ENCODE measurements at regions not wholly inside any gene's neighbourhood (a gene's known extent, or its start where the extent isn't known, plus 50 kb on each side); places are given as distances from the start of the nearest gene placed in this dataset.
A peak's percentile ranks its signal among the peaks of the same experiment; 100 is the strongest.

DNA sequence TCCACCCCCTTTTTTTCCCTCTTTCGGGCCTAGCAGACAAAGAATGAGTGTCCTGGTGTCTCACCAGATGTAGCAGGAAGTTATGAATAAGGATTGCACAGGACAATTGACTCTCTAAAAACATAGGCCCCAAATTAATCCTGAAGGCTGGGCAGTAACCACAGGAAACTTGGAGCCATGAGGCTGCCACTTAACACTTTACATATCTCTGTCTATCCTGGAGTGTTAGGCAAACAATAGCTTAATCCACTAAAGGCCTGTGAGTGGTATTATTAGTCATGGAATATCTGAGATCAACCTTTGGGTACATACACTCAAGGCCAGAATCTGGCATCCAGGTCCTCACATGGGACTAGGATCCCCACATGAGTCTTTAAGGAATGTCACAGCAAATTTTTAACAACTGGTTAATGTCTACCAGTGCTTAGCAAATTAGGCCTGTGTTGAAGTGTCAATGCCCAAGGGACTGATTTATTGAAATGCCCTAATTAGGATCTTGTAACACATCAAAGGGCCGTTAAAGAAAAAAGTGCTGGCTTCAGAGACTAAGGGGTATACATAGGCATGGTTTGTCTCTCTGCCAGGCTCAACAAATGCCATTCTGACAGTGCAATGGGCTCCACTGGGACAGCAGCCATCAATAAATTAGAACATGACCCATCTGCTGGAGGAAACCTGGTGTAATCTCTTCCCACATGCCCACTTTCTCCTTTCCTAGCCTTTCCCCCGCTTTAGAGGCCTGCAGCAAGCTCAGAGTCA, 196.7 kb upstream of the TBX20 start:
- no peak for DNase-seq (ENCODE audit: low spot score)

DNA sequence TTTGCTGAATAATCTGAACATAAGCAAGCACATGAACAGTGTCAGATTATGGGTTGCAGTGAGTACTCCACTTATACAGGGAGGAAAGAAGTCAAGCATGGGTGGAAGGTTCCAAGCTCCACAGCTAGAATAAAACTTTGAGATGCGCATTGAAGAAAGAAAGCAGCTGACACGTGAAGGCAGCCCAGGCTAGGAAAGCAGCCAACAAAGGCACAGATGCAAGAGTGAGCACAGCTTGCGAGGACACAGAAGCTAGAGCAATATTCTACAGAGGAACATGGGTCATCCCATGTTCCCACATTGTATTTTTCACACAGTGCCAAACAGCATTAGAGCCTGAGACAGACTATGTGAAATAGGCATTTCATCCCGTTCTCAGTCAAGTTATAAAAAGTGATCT, 194.6 kb upstream of the TBX20 start:
- no peak for DNase-seq (ENCODE audit: low spot score)

DNA sequence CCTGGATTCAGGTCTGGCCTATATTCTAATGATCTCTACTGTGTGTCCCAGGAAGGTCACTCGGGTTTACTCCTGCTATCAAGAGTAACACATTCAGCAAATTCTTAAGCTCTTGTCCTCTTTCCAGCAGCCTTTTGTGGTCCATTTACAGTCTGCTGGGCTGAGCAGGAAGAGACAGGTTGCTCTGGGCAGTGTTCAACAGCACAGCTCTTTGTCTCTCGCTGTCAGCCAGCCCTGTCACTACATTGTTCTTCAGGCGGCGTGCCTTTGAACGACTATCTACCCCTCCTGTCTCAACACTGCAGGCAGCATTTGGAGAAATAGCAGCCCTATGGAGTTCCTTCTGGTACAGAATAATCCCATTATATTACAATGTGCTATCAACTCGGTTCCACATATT, 192.2 kb upstream of the TBX20 start:
- no peak for DNase-seq (ENCODE audit: low spot score)

DNA sequence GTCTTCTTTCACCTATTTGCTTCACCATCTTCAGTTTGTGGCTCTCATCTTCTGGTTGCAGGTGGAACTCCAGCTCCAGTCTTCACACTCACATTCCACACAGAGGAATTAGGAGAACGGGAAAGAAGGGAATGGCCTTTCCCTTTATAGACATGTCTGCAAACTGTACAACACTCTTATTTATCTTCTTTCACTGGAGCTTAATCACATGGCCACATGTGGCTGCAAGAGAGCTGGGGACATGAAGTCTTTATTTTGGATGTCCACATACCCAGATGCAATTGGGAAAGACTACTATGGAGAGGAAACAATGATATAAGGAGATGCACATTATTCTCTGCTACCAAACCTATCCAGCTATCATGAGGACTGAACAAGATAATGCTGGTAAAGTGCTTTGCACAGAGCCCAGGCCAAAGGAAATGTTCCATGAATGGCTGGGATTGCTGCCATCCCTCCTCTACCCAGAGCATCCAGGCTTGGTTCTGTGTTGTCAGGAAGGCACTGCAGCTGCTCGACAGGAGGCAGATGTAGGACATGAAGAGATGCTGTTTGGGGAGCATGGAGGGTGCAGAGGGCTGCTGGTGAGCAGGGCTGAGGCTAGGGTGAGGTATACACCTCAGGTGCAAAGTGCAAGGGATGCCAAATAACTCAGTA, 183.8 kb upstream of the TBX20 start:
- DNase-seq (ENCODE audit: low spot score), result no peak

DNA sequence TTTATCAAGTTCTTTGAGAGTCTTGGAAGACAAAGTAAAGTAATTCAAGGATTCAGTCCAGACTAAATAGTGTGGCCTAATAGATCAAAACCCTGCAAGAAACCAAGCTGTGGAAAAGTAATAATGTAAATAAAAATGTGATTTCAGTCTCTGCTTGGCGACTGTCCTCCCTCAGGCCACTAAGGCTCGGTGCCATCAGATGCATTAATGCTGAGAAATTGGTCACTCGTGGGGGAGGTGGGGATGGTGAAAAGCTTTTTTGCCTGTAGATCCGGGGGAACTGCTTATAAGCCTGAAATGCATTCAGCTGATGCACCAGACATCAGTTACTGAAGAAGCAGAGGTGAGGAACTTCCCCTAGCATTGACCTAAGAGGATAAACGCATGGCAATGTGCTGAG, 182.6 kb upstream of the TBX20 start:
- DNase-seq (ENCODE audit: low spot score), result no peak

DNA sequence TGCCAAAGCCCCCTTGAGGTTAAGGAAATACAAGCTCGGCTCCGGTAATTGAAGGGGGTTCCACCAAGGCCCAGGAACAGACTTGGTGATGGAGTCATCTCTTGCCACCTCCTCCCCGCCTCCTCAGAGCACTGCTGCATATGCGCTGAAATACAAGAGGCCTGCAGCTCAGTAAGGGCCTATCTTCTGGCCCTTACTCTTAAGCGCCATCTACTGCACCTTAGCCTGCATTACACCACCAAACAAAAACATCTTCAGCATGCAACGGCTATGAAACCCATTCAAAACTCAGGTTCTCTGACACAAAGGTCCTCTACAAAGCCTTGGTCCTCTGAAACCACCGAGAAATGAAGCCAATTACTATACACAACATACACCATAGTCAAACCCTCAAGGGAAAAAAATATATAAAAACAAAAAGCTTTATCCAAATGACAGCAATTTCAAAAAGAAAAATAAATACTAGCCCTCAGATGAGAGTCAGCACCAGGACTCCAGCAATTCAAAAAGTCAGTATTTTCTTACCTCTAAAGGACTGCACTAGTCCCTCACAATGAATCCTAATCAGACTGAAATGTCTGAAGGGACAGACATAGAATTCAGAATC, 176.8 kb upstream of the TBX20 start:
- DNase-seq (ENCODE audit: low spot score), result no peak

DNA sequence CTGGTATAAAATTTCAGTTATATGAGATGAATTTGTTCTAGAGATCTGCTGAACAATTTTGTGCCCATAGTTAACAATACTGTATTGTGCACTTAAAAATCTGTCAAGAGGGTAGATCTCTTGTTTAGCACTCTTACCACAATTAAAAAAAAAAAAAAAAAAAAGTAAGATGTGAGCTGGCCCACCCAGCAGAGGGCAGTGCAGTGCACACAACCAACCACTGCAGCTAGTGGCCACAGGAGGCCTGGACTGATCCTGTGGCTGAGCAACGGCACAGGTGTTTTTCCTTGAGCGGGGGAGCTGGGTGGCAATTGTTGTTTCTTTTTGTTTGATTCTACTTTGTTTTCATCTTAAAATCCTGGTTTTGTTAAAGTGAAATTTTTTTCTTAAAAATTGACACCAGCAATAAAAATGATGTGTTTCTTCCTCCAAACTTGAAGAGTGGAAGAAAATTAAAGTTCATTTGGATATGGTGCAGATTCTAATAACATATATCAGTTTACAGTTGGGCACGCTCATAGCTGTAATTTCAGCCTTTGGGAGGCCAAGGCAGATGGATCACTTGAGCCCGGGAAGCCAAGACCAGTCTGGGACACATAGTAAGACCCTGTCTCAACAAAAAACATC, 171.1 kb upstream of the TBX20 start:
- no peak for DNase-seq (ENCODE audit: low spot score)

DNA sequence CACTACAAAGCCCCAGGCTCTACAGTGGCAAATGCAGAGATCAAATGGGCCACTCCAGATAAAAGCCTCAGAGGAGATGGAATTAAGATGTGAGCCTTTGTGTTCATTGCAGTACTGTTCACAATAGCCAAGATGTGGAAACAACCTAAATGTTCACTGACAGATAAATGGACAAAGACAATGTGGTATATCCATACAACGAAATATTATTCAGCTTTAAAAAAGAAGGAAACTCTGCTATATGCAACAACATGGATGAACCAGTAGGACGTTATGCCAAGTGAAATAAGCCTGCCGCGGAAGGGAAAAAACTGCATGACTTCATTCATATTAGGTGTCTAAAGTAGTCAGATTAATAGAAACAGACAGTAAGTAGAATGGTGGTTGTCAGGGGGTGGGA, 170.5 kb upstream of the TBX20 start:
- DNase-seq (ENCODE audit: low spot score), result no peak

DNA sequence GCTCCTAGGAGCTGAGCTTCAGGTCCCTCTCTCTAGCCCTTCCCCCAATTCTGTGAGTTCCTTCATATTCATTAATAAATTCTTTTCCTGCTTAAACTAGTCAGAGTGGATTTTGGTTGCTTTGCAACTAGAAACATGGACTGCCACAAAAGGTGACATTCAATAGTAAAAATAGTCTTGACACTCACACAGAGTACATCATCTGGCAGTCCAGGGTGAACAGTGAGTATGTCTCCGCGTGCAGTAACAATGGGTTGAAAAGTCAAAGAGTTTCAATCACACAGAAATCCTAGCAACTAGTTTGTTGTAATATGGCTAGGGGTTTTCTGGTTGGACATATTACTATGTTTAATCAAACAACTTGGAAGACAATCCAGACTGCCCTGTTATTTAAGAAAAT, 168.8 kb upstream of the TBX20 start:
- no peak for DNase-seq (ENCODE audit: low spot score)

DNA sequence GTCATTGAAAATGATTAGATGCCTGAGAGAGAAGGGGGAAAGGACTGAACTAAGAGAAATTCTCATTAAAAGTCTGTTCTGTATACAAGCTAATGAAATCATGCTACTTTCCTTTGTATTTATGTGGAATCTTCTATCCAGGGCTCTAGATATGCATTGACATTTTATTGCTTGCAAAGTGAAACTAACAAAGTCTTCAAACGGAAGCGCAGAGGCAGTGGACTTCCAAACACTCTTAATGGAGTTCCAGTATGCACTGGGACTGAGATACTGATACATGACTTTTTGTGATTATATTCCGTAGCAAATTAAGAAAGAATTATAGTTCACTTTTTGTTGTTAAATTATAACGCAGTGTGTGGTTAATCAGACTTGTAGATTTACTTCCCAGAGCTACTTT, 166.8 kb upstream of the TBX20 start:
- DNase-seq (ENCODE audit: low spot score), result no peak

DNA sequence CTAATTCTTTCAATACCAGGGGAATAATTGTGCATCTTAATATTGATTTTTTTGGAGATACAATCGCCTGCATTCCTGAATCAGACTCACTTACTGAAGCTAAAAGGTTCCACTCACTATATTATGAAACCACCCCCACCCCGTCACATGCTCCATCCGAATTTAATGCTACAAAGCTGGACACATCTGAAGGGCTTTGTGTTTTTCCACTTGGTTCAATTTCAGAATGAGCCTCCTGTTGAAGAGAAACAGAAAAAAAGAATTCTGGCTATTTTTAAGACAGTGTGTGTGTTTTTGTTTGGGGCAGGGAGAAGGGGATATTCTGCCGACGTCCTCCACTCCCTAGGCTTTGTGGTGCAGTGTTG, 165.5 kb upstream of the TBX20 start:
- no peak for DNase-seq (ENCODE audit: low spot score)

DNA sequence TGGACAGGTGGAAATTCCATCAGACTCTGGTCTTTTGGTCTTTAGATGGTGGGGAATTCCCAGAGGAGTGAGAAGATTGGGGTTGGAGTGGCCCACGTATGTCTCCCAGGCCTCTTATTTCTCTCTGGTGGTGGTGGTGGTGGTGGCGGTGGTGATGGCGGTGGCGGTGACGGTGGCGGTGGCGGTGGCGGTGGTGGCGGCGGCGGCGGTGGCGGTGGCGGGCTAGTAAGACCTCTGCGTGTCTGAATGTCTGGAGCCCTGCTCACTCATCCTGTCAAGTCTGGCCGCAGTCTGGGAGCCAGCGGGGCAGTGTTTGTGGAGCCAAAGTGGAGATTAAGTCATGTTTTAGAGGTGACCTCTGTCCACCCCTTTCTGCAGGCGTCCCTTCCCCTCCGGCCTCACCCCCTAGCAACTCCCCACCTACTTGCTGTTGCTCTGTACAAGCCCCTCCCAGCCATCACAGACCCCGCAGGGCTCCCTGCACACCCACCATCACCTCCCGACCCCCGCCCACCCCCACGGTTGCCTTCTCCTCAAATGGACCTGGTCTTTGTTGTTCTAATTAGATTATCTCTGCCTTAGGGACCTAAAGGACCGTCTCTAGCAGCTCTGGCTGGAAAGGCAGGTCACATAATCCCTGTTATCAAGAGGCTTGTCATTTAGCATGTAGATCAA, 165.0 kb upstream of the TBX20 start:
- DNase-seq (ENCODE audit: low spot score), result no peak

DNA sequence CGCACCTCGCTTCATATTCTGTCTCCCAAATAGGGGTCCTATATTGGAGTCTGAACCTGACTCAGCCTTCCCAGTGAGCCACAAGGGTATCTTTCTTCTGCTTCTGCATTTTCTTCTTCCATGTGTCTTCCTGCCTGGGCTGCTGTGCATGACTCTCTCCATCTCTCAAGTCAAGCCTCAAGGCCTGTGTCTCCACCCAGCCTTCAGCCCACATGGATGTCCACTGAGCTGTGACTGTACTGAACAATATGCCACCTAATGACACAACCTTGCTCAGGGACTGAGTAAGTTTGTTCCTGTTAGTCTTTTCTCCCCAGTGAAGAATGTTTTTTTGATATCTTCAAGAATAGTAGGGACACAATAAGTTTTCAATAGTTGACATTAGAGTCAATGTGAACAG, 162.7 kb upstream of the TBX20 start:
- DNase-seq (ENCODE audit: low spot score), result no peak

DNA sequence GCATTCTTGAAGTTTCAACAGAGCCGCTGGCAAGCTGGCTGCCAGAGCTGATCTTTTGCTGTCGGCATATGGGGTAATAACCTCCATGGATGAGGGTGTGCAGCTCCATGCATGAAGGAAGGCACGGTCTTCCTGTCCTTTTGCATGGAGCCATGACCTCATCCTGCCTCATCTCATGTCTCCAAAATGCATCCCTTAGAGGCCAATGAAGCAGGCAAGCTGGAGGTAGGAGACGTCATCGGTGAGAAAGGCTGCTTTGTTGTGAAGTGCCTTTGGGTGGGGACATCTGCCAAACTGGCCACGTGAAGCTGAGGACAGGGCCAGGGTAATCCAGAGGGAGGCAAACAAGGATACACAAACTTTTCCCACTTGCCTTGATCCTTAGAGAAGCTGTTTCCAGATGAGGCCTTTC, 161.5 kb upstream of the TBX20 start:
- no peak for DNase-seq (ENCODE audit: low spot score)

DNA sequence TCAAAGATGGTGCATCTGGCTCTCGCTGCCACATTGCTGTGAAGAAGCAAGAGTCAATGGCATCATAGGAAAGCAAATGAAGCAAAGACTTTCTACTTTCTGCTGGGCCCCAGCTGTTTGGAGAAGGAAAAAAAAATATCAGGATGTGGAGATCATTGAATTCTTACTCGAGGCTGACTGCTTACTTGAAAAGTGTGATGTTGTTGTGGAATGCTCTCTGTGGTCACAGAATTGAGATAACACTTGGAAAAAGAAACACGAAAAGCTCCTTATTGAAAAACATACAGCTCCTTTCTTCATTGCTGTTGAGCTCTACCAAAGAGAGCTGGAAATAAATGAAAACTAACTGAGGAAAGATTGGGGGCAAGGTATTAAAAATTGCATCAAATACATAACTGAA, 157.4 kb upstream of the TBX20 start:
- no peak for DNase-seq (ENCODE audit: low spot score)

DNA sequence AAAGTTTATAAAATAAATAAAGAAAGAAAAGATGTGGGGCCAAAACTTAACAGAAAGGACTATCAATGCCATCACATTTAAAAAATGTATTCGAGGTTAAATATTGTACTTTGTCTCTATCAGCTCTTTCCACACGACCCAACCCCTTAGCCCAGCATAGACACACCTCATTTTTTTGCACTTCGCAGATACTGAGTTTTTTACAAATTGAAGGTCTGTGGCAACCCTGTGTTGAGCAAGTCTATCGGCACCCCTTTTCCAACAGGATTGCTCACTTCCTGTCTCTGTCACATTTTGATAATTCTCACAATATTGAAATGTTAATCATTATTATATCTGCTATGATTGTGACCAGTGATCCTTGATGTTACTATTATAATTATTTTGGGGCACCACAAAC, 151.6 kb upstream of the TBX20 start:
- DNase-seq (ENCODE audit: low spot score), result no peak

DNA sequence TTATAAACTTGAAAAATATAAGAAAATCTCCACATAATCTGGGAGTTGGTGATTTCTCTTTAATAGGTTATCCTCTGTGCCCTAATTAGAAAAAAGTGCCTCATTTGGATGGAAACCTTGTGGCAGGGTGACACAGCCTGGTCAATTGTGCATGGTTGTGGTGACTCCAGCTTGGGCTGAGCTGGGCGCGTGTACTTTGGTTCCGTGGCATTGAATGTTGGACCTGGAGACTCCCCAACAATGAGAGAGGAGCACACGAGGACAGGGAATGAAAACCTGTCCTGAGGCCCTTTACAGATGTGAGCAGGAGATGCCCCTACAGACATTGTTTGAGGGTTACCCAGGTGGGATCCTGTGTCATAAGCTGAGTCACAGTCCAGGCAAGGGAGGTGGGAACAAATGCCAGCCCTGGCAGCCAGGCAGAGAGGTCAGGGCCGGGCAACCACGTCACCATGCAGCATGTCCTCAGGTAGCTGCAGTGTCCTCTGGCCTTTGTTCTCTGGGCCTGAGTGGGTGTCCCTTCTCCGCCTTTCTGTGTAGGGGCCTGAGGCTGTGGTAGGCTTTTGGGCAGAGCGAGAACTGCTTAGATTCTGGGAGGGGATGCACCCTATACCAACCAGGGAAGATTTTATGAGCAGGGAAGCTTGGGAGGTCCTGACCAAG, 147.4 kb upstream of the TBX20 start:
- DNase-seq (ENCODE audit: low spot score), result no peak

DNA sequence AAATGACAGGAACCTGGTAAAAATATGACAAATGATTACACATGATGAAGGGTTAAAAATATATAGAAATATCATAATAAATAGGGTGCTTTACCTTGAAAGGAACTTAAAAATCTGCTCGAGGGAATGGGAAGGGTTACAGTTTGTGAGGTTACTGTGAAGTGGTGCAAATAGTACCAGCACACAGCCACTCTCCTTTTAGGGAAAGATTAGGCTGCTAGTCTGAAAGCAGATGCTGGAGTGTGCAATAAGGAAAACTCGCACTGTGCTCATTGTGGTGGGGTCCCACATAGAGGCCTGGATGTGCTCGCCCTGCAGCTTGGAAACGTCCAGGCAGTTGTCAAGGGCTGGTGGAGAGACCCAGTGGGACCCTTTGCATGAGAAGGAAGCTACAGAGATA, 145.9 kb upstream of the TBX20 start:
- no peak for DNase-seq (ENCODE audit: low spot score)

DNA sequence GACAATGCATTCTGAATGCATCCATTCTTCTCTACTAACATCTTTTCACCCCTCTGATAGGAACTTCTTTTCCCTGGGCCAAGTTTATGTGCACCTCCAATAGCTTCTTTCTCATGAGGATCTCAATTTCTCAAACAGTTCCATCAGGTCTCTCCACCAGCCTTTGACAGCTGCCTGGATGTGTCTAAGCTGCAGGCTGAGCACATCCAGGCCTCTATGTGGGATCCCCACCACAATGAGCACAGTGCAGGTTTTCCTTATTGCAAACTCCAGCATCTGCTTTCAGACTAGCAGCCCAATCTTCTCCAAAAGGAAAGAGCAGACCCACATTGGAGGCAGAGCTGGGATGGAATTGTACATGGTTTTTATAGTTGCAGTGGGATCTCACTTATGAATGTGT, 145.3 kb upstream of the TBX20 start:
- DNase-seq (ENCODE audit: low spot score), result no peak

DNA sequence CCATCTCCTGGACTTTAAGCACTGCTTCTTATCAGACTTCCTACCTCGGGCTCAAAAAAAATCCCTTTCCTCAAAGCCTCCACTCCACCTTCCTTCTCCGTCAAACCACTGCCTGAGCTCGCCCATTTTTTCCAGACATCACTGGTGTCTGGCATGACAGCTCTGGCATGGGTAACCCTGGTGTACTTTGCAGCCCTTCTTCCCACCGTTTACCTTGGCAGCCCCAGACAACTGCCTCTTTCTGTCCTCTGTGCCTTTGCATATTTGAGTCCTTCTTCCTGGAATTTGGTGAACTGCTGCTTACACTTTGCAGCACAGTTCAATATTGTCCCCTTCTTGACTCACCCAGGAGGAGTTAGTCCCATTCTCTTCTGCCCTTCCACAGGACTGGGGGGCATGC, 144.6 kb upstream of the TBX20 start:
- no peak for DNase-seq (ENCODE audit: low spot score)

DNA sequence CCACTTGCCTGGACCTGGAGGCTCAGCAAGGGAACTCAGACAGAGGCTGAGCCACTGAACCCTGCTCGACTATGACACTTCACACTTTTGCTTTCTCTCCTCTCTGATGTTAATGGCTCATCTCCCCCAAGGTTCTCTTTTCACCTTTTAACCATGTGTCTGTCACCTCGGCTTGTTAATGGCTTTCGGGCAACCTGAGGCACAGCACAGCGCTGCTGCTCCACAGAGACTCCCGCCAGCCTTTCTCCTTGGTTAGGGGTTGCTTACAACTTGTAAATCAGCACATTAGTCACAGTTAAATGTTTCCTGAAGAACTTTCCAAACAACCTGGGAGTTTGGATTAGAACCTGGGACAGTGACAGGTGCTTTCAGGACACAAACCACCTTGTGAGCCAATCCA, 136.2 kb upstream of the TBX20 start:
- DNase-seq (ENCODE audit: low spot score), result no peak

DNA sequence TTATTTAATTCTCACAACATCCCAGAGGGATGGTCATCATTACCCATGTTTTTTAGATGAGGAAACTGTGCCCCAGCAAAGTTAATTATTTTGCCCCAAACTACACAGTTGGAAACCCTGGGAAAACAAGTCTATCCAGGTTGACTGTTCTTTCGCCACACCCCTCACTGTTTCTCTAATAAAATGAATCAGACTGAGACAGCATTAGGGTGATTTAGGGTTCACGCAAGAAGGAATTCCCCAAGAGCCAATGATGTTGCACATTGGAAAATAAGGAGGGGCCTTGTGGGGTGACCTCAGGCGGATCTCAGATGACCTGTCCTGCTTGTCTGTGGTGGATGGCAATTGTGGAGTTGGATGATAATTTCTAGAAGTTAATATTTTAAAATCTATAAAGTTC, 135.7 kb upstream of the TBX20 start:
- DNase-seq (ENCODE audit: low spot score), result peak; percentile 24

All from ureter (tissue), 1 donor.